ENCODE measurements at regions not wholly inside any gene's neighbourhood (a gene's known extent, or its start where the extent isn't known, plus 50 kb on each side); places are given as distances from the start of the nearest gene placed in this dataset.

DNA sequence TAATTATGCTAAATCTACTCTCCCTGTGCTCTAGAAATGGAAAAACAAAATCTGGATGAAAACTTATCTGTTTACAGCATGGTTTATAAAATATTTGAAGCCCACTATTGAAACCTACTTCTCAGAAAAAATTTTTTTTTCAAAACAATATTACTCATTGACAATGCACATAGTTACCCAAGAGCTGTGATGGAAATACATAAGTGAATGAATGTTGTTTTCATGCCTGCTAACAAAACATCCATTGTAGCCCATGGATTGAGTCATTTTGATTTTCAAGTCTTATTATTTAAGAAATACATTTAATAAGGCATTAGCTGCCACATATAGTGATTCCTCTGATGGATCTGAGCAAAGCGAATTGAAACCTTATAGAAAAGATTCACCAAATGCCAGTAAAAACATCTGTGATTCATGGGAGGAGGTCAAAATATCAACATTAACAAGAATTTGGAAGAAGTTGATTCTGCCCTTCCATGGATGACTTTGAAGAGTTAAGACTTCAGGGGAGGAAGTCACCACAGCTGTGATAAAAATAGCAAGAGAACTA lies 144.7 kb upstream of the HHIP start:
- TF ChIP-seq TAF1 (CRISPR knock-in tag; IDR thresholded peaks at IDR 0.05) = no peak
- no peak for TF ChIP-seq JUN (CRISPR knock-in tag; IDR thresholded peaks at IDR 0.05)
- TF ChIP-seq, protein P1, sequence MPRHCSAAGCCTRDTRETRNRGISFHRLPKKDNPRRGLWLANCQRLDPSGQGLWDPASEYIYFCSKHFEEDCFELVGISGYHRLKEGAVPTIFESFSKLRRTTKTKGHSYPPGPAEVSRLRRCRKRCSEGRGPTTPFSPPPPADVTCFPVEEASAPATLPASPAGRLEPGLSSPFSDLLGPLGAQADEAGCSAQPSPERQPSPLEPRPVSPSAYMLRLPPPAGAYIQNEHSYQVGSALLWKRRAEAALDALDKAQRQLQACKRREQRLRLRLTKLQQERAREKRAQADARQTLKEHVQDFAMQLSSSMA (CRISPR knock-in tag; IDR thresholded peaks at IDR 0.05) = no peak
- no peak for TF ChIP-seq HCFC1 (IDR thresholded peaks at IDR 0.05; ENCODE audit: low read depth, low read length)
- TF ChIP-seq, protein P2, sequence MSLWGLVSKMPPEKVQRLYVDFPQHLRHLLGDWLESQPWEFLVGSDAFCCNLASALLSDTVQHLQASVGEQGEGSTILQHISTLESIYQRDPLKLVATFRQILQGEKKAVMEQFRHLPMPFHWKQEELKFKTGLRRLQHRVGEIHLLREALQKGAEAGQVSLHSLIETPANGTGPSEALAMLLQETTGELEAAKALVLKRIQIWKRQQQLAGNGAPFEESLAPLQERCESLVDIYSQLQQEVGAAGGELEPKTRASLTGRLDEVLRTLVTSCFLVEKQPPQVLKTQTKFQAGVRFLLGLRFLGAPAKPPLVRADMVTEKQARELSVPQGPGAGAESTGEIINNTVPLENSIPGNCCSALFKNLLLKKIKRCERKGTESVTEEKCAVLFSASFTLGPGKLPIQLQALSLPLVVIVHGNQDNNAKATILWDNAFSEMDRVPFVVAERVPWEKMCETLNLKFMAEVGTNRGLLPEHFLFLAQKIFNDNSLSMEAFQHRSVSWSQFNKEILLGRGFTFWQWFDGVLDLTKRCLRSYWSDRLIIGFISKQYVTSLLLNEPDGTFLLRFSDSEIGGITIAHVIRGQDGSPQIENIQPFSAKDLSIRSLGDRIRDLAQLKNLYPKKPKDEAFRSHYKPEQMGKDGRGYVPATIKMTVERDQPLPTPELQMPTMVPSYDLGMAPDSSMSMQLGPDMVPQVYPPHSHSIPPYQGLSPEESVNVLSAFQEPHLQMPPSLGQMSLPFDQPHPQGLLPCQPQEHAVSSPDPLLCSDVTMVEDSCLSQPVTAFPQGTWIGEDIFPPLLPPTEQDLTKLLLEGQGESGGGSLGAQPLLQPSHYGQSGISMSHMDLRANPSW (CRISPR knock-in tag; IDR thresholded peaks at IDR 0.05; ENCODE audit: borderline replicate concordance) = no peak
- no peak for TF ChIP-seq RBM22 (optimal IDR thresholded peaks at IDR 0.05; ENCODE audit: low read length)
